Esophagus squamous epithelium (tissue), 4 donors: ENCODE measurements at regions not wholly inside any gene's neighbourhood (a gene's known extent, or its start where the extent isn't known, plus 50 kb on each side); places are given as distances from the start of the nearest gene placed in this dataset.

Experiments
- CTCF ChIP-seq, 6 experiments: fragments of 450-650 bp in 4 of 6; fragments of 200-600 bp in 2 of 6; sonication (generic) in 2 of 6; IDR thresholded peaks; one replicate each; pipeline ENCODE4 v1.5.1; 2016 to 2019; ENCODE audit warnings: antibody characterized with exemption in 6 of 6, mild to moderate bottlenecking in 4 of 6, moderate library complexity in 4 of 6
- POLR2A ChIP-seq, 4 donors: fragments of 450-650 bp; IDR thresholded peaks; one replicate each; pipeline ENCODE4 v1.6.1; 2017; ENCODE audit warnings: antibody characterized with exemption in 4 of 4, mild to moderate bottlenecking in 4 of 4, moderate library complexity in 3 of 4

GRCh38 chr3:30314757-30315325 is 291.6 kb upstream of the TGFBR2 start:
- TF ChIP-seq CTCF (IDR thresholded peaks at IDR 0.05), result no peak
- TF ChIP-seq POLR2A (IDR thresholded peaks at IDR 0.05), result no peak
